LNCaP clone FGC (cell line): ENCODE measurements at regions not wholly inside any gene's neighbourhood (a gene's known extent, or its start where the extent isn't known, plus 50 kb on each side); places are given as distances from the start of the nearest gene placed in this dataset.

Source experiments
- DNase-seq: peaks from one replicate; pipeline ENCODE4 v3.0.0-alpha.2; 2011; ENCODE audit warnings: low read depth
- H3K4me3 ChIP-seq: 2 replicates; pipeline ENCODE4 v1.5.1; 2011; ENCODE audit warnings: mild to moderate bottlenecking, low read depth, low read length, control low read depth
- TF ChIP-seq, protein P1 (sequence below): IDR thresholded peaks from 2 replicates; pipeline ENCODE4 v1.5.1; 2012; ENCODE audit warnings: mild to moderate bottlenecking; ENCODE audit not compliant: control insufficient read depth, insufficient read depth; ENCODE audit errors: extremely low read depth

DNA sequence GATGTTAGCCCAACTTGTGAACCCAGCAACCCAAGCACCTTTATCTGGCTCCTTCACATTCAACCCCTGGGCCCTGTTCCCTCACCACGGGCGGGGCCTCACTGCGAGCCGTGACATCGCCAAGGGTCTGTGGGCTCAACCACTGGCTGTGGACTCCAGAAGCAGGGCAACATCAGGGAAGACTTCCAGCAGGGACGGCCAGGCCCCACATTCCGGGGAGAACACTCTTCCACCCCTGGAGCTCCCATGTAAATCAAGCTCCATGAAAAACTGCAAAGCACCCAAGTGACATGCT lies 175.3 kb downstream of the ERCC6L2 start:
- no peak overlapping the region for H3K4me3 ChIP-seq
- no peak for DNase-seq
- TF ChIP-seq, protein P1, sequence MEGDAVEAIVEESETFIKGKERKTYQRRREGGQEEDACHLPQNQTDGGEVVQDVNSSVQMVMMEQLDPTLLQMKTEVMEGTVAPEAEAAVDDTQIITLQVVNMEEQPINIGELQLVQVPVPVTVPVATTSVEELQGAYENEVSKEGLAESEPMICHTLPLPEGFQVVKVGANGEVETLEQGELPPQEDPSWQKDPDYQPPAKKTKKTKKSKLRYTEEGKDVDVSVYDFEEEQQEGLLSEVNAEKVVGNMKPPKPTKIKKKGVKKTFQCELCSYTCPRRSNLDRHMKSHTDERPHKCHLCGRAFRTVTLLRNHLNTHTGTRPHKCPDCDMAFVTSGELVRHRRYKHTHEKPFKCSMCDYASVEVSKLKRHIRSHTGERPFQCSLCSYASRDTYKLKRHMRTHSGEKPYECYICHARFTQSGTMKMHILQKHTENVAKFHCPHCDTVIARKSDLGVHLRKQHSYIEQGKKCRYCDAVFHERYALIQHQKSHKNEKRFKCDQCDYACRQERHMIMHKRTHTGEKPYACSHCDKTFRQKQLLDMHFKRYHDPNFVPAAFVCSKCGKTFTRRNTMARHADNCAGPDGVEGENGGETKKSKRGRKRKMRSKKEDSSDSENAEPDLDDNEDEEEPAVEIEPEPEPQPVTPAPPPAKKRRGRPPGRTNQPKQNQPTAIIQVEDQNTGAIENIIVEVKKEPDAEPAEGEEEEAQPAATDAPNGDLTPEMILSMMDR: no peak

DNA sequence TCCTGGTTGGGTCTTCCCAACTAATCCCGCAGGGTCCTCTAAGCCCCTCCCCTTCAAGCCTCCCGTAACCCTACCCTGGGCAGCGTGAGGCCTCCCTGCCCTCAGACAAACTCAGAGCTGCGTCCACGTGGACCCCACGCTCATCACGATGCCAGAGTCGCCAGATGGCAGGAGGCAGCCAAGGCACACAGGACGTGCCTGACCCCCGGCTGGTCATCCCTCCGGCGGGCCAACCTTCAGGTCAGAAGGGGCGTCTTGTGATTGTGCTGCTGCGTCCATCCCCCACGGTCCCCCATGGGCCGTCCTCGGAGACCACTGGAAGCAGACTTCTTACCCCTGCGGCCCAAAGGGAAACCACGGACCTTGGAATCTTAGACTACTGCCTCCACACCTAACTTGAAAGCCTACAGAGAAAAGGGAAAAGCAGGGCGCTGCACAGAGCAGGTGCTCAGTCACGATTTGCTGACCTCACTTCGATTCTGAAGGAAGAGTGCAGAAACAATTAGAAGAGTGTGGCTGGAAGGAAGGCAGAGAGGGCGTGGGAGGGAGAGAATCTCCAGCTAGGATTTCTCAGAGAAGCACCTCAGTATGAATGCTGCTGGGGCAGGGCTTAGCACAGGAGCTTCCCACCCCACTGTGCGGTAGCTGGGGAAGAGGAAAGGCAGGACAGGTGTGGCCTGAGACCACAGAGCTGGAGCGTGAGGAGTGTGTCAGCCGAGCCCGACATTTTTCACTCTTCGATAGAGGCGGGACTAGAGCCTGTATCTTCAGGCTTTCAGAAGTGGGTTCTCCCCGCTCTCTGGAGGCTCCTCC lies 174.8 kb downstream of the ERCC6L2 start:
- TF ChIP-seq, protein P1: no peak

DNA sequence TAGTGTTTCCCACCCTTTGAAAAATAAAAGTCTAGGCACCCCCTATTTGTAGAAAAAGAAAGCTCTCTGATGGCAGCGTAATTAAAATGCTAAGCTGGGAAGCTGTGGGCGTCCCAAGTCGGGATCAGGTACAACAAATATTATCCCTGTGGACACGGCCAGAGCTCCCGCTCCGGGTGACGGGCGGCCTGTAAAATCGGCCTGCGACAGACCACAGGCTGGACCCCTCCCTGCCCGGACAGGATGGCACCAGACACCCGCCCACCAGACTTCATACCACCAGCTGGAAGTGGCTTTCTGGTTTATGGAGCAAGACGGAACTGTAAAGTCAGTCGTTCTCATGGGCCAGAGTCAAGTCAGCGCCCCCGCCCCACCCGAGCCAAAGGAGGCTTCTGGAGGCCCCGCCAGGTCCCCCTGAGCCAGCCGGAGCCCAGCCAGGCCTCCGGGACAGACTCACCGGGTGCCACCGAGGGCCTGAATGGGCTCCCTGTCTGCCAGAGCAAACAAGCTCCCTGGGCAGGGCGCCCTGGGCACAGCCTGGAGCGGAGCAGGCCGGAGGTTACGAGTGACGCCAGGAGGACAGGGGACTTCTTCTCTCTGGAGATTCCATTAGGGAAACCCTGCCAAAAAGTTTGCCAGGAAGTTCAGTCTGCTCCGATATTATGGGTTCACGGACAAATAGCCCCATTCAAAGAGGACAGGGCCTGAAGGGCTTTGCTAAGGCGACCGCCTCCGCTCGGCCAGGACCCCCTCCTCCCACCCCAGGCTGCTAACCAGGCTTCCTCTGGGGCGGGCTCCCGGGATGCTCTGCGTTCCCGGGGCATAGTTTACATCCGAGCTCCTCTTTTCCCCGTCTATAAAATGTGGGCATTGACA lies 173.7 kb downstream of the ERCC6L2 start:
- TF ChIP-seq, protein P1: no peak
- no peak overlapping the region for H3K4me3 ChIP-seq
- peak; percentile 75 for DNase-seq

More for the DNA sequence above, 174.8 kb downstream of the ERCC6L2 start:
- H3K4me3 ChIP-seq: no peak overlapping the region
- no peak for DNase-seq

DNA sequence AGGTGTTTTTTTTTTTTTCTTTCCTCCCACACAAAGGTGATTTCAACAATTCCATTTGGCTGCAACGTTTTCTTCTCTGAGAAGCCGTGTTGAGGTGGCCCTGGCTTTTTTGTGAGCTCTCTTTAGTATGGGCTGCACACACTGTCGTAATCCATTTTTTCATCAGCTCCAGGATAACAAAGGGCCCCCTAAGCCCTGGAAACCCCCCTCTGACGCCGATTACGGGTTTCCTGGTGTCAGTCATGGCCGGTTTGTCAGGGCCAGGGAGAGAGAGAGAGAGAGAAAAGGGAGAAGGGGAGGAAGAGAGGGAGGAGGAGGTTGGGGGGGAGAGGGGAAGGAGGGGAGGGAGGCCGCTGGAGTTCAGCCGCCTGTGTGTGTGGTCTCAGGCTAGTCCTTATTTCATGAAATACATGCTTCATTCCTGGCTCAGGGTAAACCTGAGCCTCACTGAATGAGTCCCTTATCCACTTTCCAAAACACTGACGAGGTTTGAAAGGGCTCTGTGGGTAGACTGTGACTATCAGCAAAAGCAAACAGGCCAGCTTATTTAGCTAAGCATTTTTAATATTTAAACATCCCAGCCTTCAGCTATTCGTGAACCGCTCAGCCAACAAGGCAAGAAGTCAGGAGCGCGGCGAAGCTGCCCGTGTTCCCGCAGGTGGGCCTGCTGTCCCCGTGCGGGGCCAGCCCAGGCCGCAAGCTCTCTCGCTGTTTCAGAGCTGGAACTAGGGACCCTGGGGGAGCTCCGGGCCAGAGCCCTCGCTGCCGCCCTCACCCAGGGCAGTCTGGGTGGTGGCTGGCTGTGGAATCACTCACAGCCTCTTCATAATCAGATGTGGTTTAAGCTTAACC lies 172.8 kb downstream of the ERCC6L2 start:
- no peak overlapping the region for H3K4me3 ChIP-seq
- DNase-seq: no peak
- TF ChIP-seq, protein P1: no peak

DNA sequence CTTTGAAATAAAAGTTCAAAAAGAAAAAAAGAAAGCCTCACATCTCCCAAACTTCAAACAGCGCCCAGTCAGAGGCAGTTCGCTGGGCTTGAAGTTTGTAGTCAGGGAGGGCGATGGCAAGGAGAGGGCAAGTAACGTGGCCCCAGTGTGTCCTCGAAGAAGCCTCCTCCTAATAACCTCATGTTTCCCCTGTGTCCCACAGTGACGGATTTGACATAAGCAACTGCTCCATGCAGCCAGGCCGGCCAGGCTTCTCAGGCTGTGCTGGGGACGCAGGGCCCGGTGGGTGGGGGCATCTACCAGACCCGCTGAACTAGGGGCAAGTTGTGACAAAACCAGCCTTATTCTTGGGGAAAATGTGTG lies 172.2 kb downstream of the ERCC6L2 start:
- DNase-seq: no peak
- no peak overlapping the region for H3K4me3 ChIP-seq
- TF ChIP-seq, protein P1: no peak

DNA sequence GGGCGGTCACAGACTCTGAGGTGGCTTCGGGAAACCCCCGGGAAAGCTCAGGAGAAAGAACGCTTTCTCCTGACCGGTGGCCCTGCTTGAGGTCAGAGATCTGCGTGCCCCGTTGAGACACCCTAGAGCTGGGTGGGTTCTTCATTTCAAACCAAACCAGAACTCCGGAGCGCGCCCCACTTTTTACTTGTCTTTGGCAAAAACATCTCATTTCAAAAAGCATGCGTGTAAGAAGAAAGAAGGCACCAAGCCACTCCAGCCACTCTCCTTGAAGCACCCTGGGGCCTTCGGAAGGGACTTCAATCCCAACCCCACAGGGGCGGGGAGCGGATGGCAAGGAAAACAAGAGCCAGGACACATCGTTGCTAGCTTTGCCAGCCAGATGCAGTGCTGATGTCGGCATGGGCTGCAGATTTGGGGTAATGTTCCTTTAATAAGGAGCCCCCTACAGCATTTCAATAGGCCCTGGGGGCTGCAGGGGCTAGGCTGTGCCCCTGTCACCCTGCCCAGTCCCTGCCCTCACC lies 171.7 kb downstream of the ERCC6L2 start:
- DNase-seq: no peak

More for the DNA sequence above, 171.7 kb downstream of the ERCC6L2 start:
- TF ChIP-seq, protein P1: no peak
- no peak overlapping the region for H3K4me3 ChIP-seq
